A673 (cell line): ENCODE measurements at regions not wholly inside any gene's neighbourhood (a gene's known extent, or its start where the extent isn't known, plus 50 kb on each side); places are given as distances from the start of the nearest gene placed in this dataset.

Experiments used
- BruUV-seq: library from RNA; stranded (reverse); fragments of 400-500 nt; replicated peaks from 2 replicates; lab custom pipeline; 2021; lab: Mats Ljungman, UMichigan
- CTCF ChIA-PET: fragments of 300-600 bp; sonication (Branson Sonifier 250); formaldehyde crosslinking; loops from one replicate; lab custom pipeline; 2022; ENCODE audit warnings: antibody characterized with exemption; lab: Charles Lee
- POLR2A ChIA-PET: fragments of 300-600 bp; sonication (Branson Sonifier 250); formaldehyde crosslinking; loops from one replicate; lab custom pipeline; 2022; ENCODE audit warnings: antibody characterized with exemption; ENCODE audit not compliant: low non-redundant PET; lab: Charles Lee
- DNase-seq: peaks from one replicate; pipeline ENCODE4 v3.0.0-alpha.2; 2015; ENCODE audit warnings: low spot score
- H3K27ac ChIP-seq: fragments of 200-600 bp; sonication (generic); 2 replicates; pipeline ENCODE4 v1.5.1; 2016; ENCODE audit warnings: mixed run types, low read depth, mild to moderate bottlenecking, mixed read lengths, antibody characterized with exemption, low read length; ENCODE audit not compliant: poor library complexity, severe bottlenecking
- H3K27me3 ChIP-seq: fragments of 200-600 bp; sonication (generic); replicated peaks from 2 replicates; pipeline ENCODE4 v1.6.1; 2017; ENCODE audit warnings: mixed run types, low read depth, mild to moderate bottlenecking, mixed read lengths, antibody characterized with exemption, low read length; ENCODE audit not compliant: insufficient read depth, poor library complexity
- H3K36me3 ChIP-seq: fragments of 200-600 bp; sonication (generic); 2 replicates; pipeline ENCODE4 v1.6.1; 2016; ENCODE audit warnings: mixed run types, mild to moderate bottlenecking, mixed read lengths, antibody characterized with exemption, low read length; ENCODE audit not compliant: insufficient read depth, poor library complexity, severe bottlenecking
- H3K4me1 ChIP-seq: fragments of 200-600 bp; sonication (generic); 2 replicates; pipeline ENCODE4 v1.6.1; 2017; ENCODE audit warnings: mixed run types, mild to moderate bottlenecking, mixed read lengths, antibody characterized with exemption, low read length; ENCODE audit not compliant: insufficient read depth, poor library complexity, severe bottlenecking
- H3K4me3 ChIP-seq: fragments of 200-600 bp; sonication (generic); 2 replicates; pipeline ENCODE4 v1.5.1; 2016; ENCODE audit warnings: low read depth, mixed run types, mild to moderate bottlenecking, mixed read lengths, low read length; ENCODE audit not compliant: poor library complexity, severe bottlenecking
- H3K9me3 ChIP-seq: fragments of 200-600 bp; sonication (generic); 2 replicates; pipeline ENCODE4 v1.6.1; 2016; ENCODE audit warnings: mixed run types, low read depth, mild to moderate bottlenecking, mixed read lengths, antibody characterized with exemption, low read length; ENCODE audit not compliant: poor library complexity, severe bottlenecking
- CTCF ChIP-seq: fragments of 300-800, 200-600 bp; sonication (generic); conservative IDR thresholded peaks from 2 replicates; pipeline ENCODE4 v1.5.1; 2017; ENCODE audit warnings: low read depth, mild to moderate bottlenecking, antibody characterized with exemption, low read length, moderate library complexity, mixed read lengths
- EZH2 ChIP-seq: fragments of 200-600 bp; sonication (generic); IDR thresholded peaks from 2 replicates; pipeline ENCODE4 v1.6.1; 2017; ENCODE audit warnings: borderline replicate concordance, low read depth, mild to moderate bottlenecking, mixed read lengths, antibody characterized with exemption, low read length; ENCODE audit not compliant: poor library complexity, severe bottlenecking
- intact Hi-C: fragments of 100-400 bp; cut with micrococcal nuclease; formaldehyde crosslinking; loops from one replicate; pipeline ENCODE4 v1.10.0; 2022; ENCODE audit not compliant: unreplicated experiment

GRCh38 chr21:26394341-26394740 lies 178.7 kb downstream of the CYYR1 start:
- H3K36me3 ChIP-seq = no peaks in the 10 kb centered on the region
- TF ChIP-seq EZH2 (no peak), CTCF (no peak)
- ChIA-PET CTCF (no interaction called here), POLR2A (no interaction called here)
- no peak for DNase-seq
- BruUV-seq = no TSS peak
- H3K27me3 ChIP-seq = no peaks in the 10 kb centered on the region
- no peaks in the 10 kb centered on the region for H3K9me3 ChIP-seq
- H3K4me3 ChIP-seq = no peak overlapping the region
- H3K27ac ChIP-seq = no peak overlapping the region
- H3K4me1 ChIP-seq = peaks cover 2% of the 10 kb centered on the region
- intact Hi-C loops = no loop called here

- DNase-seq = no peak
- H3K4me1 ChIP-seq = peaks cover 10% of the 10 kb centered on the region
- TF ChIP-seq CTCF (no peak), EZH2 (no peak)
- no TSS peak for BruUV-seq
- POLR2A ChIA-PET = no interaction called here
- no peaks in the 10 kb centered on the region for H3K9me3 ChIP-seq
- no peaks in the 10 kb centered on the region for H3K27me3 ChIP-seq
- no peak overlapping the region for H3K27ac ChIP-seq
- CTCF ChIA-PET = no interaction called here
- no peaks in the 10 kb centered on the region for H3K36me3 ChIP-seq
- intact Hi-C loops = no loop called here
- H3K4me3 ChIP-seq = no peak overlapping the region
Measured at GRCh38 chr21:26391166-26391565, 181.9 kb downstream of the CYYR1 start.

- CTCF ChIA-PET = no interaction called here
- TF ChIP-seq EZH2 (no peak), CTCF (no peak)
- H3K4me3 ChIP-seq = no peak overlapping the region
- H3K9me3 ChIP-seq = no peaks in the 10 kb centered on the region
- DNase-seq = no peak
- H3K4me1 ChIP-seq = peaks cover 10% of the 10 kb centered on the region
- H3K27ac ChIP-seq = no peak overlapping the region
- no TSS peak for BruUV-seq
- POLR2A ChIA-PET = no interaction called here
- H3K27me3 ChIP-seq = no peaks in the 10 kb centered on the region
- H3K36me3 ChIP-seq = no peaks in the 10 kb centered on the region
- intact Hi-C loops = no loop called here
Measured at GRCh38 chr21:26389971-26390641, 183.0 kb downstream of the CYYR1 start.
